NB4 (cell line): ENCODE measurements at regions not wholly inside any gene's neighbourhood (a gene's known extent, or its start where the extent isn't known, plus 50 kb on each side); places are given as distances from the start of the nearest gene placed in this dataset.

Experiments
- DNase-seq: peaks from one replicate; pipeline ENCODE4 v3.0.0; 2010; ENCODE audit warnings: low read depth
- H3K4me3 ChIP-seq: one replicate; pipeline ENCODE4 v1.5.1; 2011; ENCODE audit warnings: mild to moderate bottlenecking, low read depth, low read length, moderate library complexity
- CTCF ChIP-seq: IDR thresholded peaks from one replicate; pipeline ENCODE4 v1.5.1; 2012; ENCODE audit warnings: low read depth, low read length
- MAX ChIP-seq: IDR thresholded peaks from 2 replicates; pipeline ENCODE4 v1.6.1; 2011; ENCODE audit warnings: low read depth, low read length
- MYC ChIP-seq: IDR thresholded peaks from 2 replicates; pipeline ENCODE4 v1.6.1; 2011; ENCODE audit warnings: low read depth, low read length
- POLR2A ChIP-seq: IDR thresholded peaks from 2 replicates; pipeline ENCODE4 v1.6.1; 2011; ENCODE audit warnings: mild to moderate bottlenecking; ENCODE audit not compliant: insufficient read length; ENCODE audit errors: extremely low read depth

- no peak overlapping the region for H3K4me3 ChIP-seq
- TF ChIP-seq CTCF (no peak), MYC (no peak), POLR2A (no peak), MAX (no peak)
- no peak for DNase-seq
Measured at GRCh38 chr1:198463709-198464108, 76.8 kb downstream of the ATP6V1G3 start.

GRCh38 chr1:198462365-198463019 is 78.0 kb downstream of the ATP6V1G3 start:
- TF ChIP-seq CTCF (no peak), MYC (no peak), POLR2A (no peak), MAX (no peak)
- DNase-seq: no peak
- no peak overlapping the region for H3K4me3 ChIP-seq

- no peak for DNase-seq
- TF ChIP-seq POLR2A (no peak), MYC (no peak), MAX (no peak), CTCF (no peak)
- H3K4me3 ChIP-seq: no peak overlapping the region
Measured at GRCh38 chr1:198455966-198456365, 84.5 kb downstream of the ATP6V1G3 start.

GRCh38 chr1:198449727-198450433 is 90.6 kb downstream of the ATP6V1G3 start:
- no peak for DNase-seq
- no peak overlapping the region for H3K4me3 ChIP-seq
- TF ChIP-seq MAX (no peak), POLR2A (no peak), MYC (no peak), CTCF (no peak)

- DNase-seq: no peak
- no peak for TF ChIP-seq CTCF
- no peak for TF ChIP-seq MAX
- no peak for TF ChIP-seq POLR2A
- no peak for TF ChIP-seq MYC
- no peak overlapping the region for H3K4me3 ChIP-seq
Measured at GRCh38 chr1:198449261-198449660, 91.2 kb downstream of the ATP6V1G3 start.
